ENCODE measurements at regions not wholly inside any gene's neighbourhood (a gene's known extent, or its start where the extent isn't known, plus 50 kb on each side); places are given as distances from the start of the nearest gene placed in this dataset.

GRCh38 chr18:64718808-64719207 is 569.9 kb upstream of the LINC00305 start:
- Mint-ChIP-seq H3K4me1 (peaks cover 3% of the 10 kb centered on the region), H3K27ac (no peak overlapping the region), H3K4me3 (no peak overlapping the region), H3K27me3 (ENCODE audit: low read depth) (no peaks in the 10 kb centered on the region), H3K36me3 (no peaks in the 10 kb centered on the region), H3K9me3 (no peaks in the 10 kb centered on the region)
- TF ChIP-seq, protein P1, sequence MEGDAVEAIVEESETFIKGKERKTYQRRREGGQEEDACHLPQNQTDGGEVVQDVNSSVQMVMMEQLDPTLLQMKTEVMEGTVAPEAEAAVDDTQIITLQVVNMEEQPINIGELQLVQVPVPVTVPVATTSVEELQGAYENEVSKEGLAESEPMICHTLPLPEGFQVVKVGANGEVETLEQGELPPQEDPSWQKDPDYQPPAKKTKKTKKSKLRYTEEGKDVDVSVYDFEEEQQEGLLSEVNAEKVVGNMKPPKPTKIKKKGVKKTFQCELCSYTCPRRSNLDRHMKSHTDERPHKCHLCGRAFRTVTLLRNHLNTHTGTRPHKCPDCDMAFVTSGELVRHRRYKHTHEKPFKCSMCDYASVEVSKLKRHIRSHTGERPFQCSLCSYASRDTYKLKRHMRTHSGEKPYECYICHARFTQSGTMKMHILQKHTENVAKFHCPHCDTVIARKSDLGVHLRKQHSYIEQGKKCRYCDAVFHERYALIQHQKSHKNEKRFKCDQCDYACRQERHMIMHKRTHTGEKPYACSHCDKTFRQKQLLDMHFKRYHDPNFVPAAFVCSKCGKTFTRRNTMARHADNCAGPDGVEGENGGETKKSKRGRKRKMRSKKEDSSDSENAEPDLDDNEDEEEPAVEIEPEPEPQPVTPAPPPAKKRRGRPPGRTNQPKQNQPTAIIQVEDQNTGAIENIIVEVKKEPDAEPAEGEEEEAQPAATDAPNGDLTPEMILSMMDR (IDR thresholded peaks at IDR 0.05; ENCODE audit: unreplicated experiment): no peak
- DNase-seq (ENCODE audit: low spot score in 2 of 2, unreplicated experiment in 2 of 2): no peak

GRCh38 chr18:64717026-64717425 is 568.1 kb upstream of the LINC00305 start:
- Mint-ChIP-seq H3K36me3 (no peaks in the 10 kb centered on the region), H3K4me1 (peaks cover 4% of the 10 kb centered on the region), H3K9me3 (no peaks in the 10 kb centered on the region), H3K27me3 (ENCODE audit: low read depth) (no peaks in the 10 kb centered on the region), H3K4me3 (no peak overlapping the region), H3K27ac (no peak overlapping the region)
- TF ChIP-seq, protein P1 (IDR thresholded peaks at IDR 0.05; ENCODE audit: unreplicated experiment): no peak
- no peak for DNase-seq (ENCODE audit: low spot score in 2 of 2, unreplicated experiment in 2 of 2)

DNA sequence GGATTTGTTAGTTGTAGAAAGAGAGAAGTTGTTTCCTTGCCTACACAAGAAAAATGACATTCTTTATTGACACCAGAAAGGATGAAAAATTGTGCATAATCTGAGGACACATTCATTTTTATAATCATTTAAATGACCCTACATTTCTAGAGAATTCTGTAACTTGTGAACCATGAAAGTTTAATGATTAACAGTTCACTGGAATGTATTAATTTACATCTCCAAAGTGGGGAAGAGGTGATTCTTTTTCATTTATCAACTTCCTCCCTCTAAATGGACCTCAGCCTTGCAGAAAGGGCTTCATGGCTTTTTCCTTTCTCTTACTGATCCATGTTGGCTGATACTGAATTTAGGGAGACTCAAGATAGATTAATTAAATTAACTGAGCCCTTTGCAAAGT is 565.2 kb upstream of the LINC00305 start:
- Mint-ChIP-seq H3K27me3 (ENCODE audit: low read depth) (no peaks in the 10 kb centered on the region), H3K36me3 (no peaks in the 10 kb centered on the region), H3K9me3 (no peaks in the 10 kb centered on the region), H3K27ac (no peak overlapping the region), H3K4me3 (no peak overlapping the region), H3K4me1 (peaks cover 4% of the 10 kb centered on the region)
- TF ChIP-seq, protein P1 (IDR thresholded peaks at IDR 0.05; ENCODE audit: unreplicated experiment): no peak
- DNase-seq (ENCODE audit: low spot score in 2 of 2, unreplicated experiment in 2 of 2): no peak

DNA sequence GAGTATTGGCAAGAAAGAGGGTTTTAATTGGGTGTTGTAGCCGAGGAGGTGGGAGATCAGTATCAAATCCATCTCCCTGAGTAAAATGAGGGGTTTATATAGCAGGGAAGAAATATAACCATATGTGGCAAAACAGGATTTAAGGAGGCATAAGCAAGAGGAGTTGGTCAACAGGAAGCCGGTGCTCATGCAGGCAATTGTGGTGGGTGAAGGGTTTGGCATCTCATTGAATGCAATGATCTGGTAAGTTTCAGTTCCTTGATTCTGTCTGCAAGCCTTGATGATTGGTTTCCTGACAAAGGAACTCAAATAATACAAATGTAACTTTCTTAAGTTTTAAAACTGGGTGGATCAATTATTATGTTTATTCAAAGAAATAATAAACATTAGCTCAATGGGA is 564.4 kb upstream of the LINC00305 start:
- no peak for DNase-seq (ENCODE audit: low spot score in 2 of 2, unreplicated experiment in 2 of 2)
- peaks cover 4% of the 10 kb centered on the region for H3K4me1 Mint-ChIP-seq
- TF ChIP-seq, protein P1 (IDR thresholded peaks at IDR 0.05; ENCODE audit: unreplicated experiment): no peak
- H3K36me3 Mint-ChIP-seq: no peaks in the 10 kb centered on the region
- no peak overlapping the region for H3K27ac Mint-ChIP-seq
- H3K9me3 Mint-ChIP-seq: no peaks in the 10 kb centered on the region
- no peak overlapping the region for H3K4me3 Mint-ChIP-seq
- no peaks in the 10 kb centered on the region for H3K27me3 Mint-ChIP-seq (ENCODE audit: low read depth)

DNA sequence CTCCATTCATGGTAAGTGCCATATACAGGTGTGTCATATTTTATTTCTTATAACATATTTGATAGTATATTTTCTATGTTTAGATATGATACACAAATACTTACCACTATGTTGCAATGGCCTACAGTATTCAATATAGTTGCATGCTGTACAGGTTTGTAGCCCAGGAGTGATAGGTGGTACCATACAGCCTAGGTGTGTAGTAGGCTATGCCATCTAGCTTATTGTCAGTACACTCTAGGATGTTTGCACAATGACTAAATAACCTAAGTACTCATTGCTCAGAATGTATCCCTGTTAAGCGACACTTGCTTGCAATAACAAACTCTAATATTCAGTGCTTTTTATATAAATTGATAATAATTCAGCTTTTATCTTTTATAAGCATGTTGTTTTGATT is 563.1 kb upstream of the LINC00305 start:
- Mint-ChIP-seq H3K4me3 (no peak overlapping the region), H3K27me3 (ENCODE audit: low read depth) (no peaks in the 10 kb centered on the region), H3K4me1 (peaks cover 4% of the 10 kb centered on the region), H3K36me3 (no peaks in the 10 kb centered on the region), H3K27ac (no peak overlapping the region), H3K9me3 (no peaks in the 10 kb centered on the region)
- TF ChIP-seq, protein P1 (IDR thresholded peaks at IDR 0.05; ENCODE audit: unreplicated experiment): no peak
- no peak for DNase-seq (ENCODE audit: low spot score in 2 of 2, unreplicated experiment in 2 of 2)
